ENCODE measurements at regions not wholly inside any gene's neighbourhood (a gene's known extent, or its start where the extent isn't known, plus 50 kb on each side); places are given as distances from the start of the nearest gene placed in this dataset.
"Not testable (repeated sequence)": the region's sequence is repeated elsewhere in the genome, so short reads cannot be mapped to it uniquely, and the experiment has no call there.

DNA sequence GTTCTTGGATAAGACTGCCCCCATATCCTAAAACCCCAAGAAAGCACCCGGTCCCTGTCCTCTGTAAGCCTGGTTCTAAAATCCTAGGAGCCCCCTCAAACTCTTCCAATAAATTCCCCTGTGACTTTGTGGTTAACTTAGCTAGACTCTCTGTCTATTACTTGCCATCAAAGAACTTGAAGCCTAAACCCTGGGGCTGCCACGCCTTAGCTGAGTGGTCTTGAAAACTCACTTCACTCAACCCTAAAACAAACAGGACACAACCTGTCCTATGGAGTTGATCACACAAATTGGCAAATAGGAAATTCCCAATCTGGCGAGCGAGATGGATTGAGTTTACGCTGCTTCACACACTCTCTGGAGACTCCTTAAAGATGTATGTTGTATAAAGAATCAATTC, 191.4 kb upstream of the SVIL start:
- H3K4me1 Mint-ChIP-seq: peaks cover 0 to 2% (median 0%) of the 10 kb centered on the region in 4 donors
- DNase-seq: no peak
- H3K36me3 Mint-ChIP-seq: peaks cover 0 to 2% (median 0%) of the 10 kb centered on the region in 3 donors
- H3K9me3 Mint-ChIP-seq: peaks cover 0 to 21% (median 2%) of the 10 kb centered on the region in 9 donors
- POLR2A ChIA-PET: no interaction called here
- ATAC-seq: no peak
- H3K27me3 Mint-ChIP-seq: peaks cover 3 to 13% (median 8%) of the 10 kb centered on the region in 5 donors
- no peak overlapping the region for H3K27ac Mint-ChIP-seq
- no peak overlapping the region for H3K4me3 Mint-ChIP-seq

DNA sequence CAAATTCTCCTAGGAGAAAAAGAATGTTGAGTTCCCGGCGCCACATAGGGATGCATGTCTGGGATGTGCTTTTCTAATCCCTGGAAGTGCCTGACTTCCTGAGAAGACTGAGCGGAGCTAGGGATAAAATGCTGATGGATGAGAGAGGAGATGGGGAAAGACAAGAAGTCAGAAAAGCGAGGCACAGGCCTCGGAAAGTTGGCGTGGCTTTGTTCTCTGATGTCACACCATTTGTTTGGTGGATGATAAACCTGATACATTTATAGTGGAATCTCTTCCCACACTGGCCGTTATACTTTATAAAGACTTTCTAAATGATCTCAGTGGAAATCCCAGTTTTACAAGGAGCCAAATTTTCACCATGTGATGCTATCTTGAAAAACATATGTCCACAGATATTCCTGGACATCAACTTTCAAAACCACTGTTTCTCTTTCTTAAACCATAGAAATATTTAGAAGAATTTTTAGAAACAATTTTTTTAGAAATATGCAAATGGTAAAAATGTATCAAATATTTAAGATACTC, 188.8 kb upstream of the SVIL start:
- H3K4me1 Mint-ChIP-seq: peaks cover 0 to 2% (median 0%) of the 10 kb centered on the region in 4 donors
- peaks cover 0 to 3% (median 0%) of the 10 kb centered on the region in 9 donors for H3K9me3 Mint-ChIP-seq
- no peak overlapping the region for H3K4me3 Mint-ChIP-seq
- ATAC-seq: no peak
- POLR2A ChIA-PET: no interaction called here
- H3K36me3 Mint-ChIP-seq: no peaks in the 10 kb centered on the region
- no peak overlapping the region for H3K27ac Mint-ChIP-seq
- no peak for DNase-seq
- peaks cover 4 to 14% (median 8%) of the 10 kb centered on the region in 5 donors for H3K27me3 Mint-ChIP-seq

DNA sequence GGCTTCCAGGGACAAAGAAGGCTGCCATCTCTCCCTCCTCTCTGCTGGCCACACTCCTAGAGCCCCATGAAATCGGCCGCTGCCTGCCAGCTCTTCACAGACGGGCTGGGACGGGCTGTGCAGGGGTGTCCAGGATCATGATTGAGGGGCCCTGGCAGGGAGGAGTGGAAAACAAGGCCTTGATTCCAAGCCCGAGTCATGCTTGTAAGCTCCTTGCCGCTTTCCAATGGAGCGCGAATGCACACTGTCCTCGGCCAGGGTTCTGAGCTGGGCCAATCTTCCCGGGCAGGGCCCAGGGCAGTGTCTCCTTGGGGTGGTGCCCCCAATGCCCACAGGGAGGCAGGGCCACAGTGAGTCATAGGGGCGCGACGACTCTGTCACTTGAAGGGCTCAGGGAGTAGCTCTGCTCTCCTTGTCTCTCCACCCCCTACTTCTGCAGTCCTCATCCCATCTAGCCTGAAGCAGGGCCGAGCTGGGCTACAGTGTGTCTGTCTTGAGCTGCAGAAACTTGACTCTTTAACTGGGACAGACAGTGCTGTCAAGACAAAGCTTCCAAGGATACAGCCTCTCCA, 186.2 kb upstream of the SVIL start:
- H3K36me3 Mint-ChIP-seq: no peaks in the 10 kb centered on the region
- H3K27me3 Mint-ChIP-seq: peaks cover 10 to 29% (median 13%) of the 10 kb centered on the region in 5 donors
- H3K9me3 Mint-ChIP-seq: peaks cover 0 to 2% (median 0%) of the 10 kb centered on the region in 9 donors
- H3K4me1 Mint-ChIP-seq: peaks cover 0 to 2% (median 0%) of the 10 kb centered on the region in 4 donors
- H3K27ac Mint-ChIP-seq: no peak overlapping the region
- H3K4me3 Mint-ChIP-seq: no peak overlapping the region
- POLR2A ChIA-PET: no interaction called here
- DNase-seq (no peak), ATAC-seq (no peak)

DNA sequence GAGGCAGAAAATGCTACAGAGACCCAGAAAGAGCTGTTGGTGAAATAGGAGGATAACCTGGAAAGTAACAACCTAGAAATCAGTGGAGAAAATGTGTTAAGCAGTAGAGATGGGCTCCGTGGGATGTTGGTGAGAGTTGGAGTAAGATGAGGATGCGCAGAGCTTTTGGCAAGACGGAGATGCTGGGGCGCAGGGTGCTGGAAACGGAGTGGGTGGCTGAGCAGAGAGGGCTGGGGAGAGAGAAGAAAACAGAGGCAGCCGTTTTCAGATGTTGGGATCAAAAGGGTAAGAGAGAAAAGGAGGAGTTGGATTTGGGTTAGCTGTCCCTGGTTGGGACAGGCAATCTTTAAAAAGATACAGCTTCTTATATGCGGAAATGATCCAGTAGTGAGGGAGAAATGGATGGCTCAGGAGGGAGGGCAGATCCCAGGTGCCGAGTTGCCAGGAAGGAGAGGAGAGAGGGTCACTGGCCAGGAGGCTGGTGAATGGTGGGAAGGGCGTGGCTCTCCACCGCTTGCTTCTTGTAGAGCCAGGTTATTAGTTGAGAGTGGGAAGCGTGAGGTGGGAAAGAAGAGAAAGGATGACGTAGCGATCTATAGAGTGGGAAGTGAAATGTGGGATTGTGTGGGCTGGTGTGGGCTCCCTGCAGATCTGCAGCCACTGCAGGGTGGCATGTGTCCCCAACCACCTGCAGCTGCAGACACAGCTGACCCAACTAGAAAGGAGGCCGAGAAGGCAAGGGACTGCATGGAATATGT, 182.2 kb upstream of the SVIL start:
- Mint-ChIP-seq H3K4me1 (peaks cover 0 to 6% (median 5%) of the 10 kb centered on the region in 4 donors), H3K27me3 (peaks cover 11 to 24% (median 15%) of the 10 kb centered on the region in 5 donors), H3K36me3 (no peaks in the 10 kb centered on the region), H3K27ac (peak overlapping the region in 1 of 10 donors; percentile 5), H3K9me3 (peaks cover 0 to 1% (median 0%) of the 10 kb centered on the region in 9 donors), H3K4me3 (no peak overlapping the region)
- DNase-seq (no peak), ATAC-seq (no peak)
- POLR2A ChIA-PET: no interaction called here

DNA sequence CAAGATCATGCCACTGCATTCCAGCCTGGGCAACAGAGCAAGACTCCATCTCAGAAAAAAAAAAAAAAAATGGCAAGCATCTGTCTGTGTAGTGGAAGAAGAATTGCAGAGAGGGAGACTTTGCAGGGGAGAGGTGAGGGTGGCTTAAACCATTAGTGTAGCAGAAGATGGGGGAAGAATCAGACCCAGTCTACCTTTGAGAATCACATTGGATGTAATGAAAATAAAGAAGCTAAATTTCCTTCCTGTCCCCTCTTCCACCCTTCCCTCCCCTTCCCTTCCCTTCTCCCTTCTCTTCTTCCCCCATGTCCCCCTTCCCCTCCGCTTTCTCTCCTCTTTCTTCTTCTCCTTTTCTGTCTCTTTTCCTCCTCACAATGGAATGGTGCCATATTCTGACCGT, 180.8 kb upstream of the SVIL start:
- POLR2A ChIA-PET: no interaction called here
- ATAC-seq: no peak
- Mint-ChIP-seq H3K36me3 (no peaks in the 10 kb centered on the region), H3K27me3 (peaks cover 11 to 16% (median 12%) of the 10 kb centered on the region in 5 donors), H3K9me3 (peaks cover 0 to 1% (median 0%) of the 10 kb centered on the region in 9 donors), H3K4me1 (peaks cover 0 to 10% (median 6%) of the 10 kb centered on the region in 4 donors), H3K4me3 (no peak overlapping the region), H3K27ac (no peak overlapping the region)
- no peak for DNase-seq

DNA sequence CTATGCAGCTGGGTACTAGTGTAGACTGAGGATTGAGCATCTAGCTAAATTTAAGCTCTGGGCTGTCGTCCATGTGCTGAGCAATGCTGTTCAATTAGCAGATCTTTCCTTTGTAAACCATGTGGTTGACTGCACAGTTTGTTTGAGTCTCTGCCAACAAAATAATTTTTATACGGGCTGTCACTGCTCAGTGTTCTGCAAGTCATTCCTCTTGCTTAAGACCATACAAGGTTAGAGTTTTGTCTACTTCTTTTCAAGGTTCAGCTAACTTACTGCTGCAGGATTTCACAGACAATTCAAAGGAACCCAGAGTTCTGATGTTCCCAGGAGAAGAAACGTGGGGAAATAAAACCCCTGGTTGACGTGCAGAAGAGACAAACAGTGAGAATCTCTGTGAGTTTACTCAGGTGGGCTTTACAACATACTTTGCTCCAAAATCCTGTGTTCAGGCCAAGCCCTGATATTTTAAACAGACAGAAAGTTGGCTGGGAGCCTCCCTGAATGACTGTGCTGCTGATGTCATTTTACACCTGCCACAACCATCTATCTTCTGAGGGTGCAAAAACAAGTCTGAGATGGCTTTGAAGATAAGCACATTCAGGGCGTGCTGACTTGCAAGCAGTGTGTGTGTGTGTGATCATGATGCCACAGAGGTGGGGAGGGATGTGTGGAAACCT, 177.1 kb upstream of the SVIL start:
- ATAC-seq: peak; percentile 30 to 62
- no peak overlapping the region for H3K4me3 Mint-ChIP-seq

DNA sequence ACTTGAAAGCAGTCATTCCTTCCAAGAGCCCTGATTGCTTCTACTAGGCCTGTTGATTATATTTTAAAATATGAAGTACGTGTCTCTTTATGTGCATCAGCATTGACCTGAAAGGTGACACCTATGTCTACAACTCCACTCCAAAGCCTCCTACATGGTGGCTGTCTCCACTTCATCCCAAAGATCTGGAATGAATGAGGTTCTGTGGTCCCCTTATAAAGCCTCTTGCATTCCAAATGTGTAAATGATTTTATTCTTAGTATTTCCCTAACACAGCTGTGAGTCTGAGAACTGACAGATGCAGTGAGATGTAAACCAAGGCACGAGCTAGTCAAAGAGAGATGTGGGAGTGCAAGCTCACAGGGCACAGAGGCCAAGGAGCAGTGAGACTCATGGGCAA, 176.0 kb upstream of the SVIL start:
- peaks cover 0 to 13% (median 6%) of the 10 kb centered on the region in 4 donors for H3K4me1 Mint-ChIP-seq
- H3K9me3 Mint-ChIP-seq: peaks cover 0 to 1% (median 0%) of the 10 kb centered on the region in 9 donors
- H3K27ac Mint-ChIP-seq: peak overlapping the region in 2 of 10 donors; percentile 4 to 35
- DNase-seq (no peak), ATAC-seq (no peak)
- no peak overlapping the region for H3K4me3 Mint-ChIP-seq
- H3K36me3 Mint-ChIP-seq: no peaks in the 10 kb centered on the region
- peaks cover 4 to 16% (median 12%) of the 10 kb centered on the region in 5 donors for H3K27me3 Mint-ChIP-seq
- POLR2A ChIA-PET: no interaction called here

More for the DNA sequence above, 177.1 kb upstream of the SVIL start:
- Mint-ChIP-seq H3K27ac (no peak overlapping the region), H3K4me1 (peaks cover 0 to 13% (median 6%) of the 10 kb centered on the region in 4 donors), H3K36me3 (no peaks in the 10 kb centered on the region), H3K9me3 (peaks cover 0 to 1% (median 0%) of the 10 kb centered on the region in 9 donors), H3K27me3 (peaks cover 7 to 17% (median 12%) of the 10 kb centered on the region in 5 donors)
- peak in 3 of 10 donors; percentile 8 to 14 (median 9) for DNase-seq
- POLR2A ChIA-PET: no interaction called here

DNA sequence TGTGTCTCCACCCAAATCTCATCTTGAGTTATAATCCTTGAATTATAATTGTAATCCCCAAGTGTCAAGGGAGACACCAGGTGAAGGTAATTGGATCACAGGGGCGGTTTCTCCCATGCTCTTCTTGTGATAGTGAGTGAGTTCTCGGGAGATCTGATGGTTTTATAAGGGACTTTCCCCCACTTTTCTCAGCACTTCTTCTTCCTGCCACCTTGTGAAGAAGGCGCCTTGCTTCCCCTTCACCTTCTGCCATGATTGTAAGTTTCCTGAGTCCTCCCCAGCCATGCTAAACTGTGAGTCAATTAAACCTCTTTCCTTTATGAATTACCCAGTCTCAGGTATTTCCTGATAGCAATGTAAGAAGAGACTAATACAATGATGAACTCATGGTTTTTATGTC, 175.5 kb upstream of the SVIL start:
- POLR2A ChIA-PET, H3K4me3 Mint-ChIP-seq, H3K9me3 Mint-ChIP-seq, ATAC-seq, DNase-seq, H3K36me3 Mint-ChIP-seq: not testable (repeated sequence)
- peaks cover 0 to 13% (median 6%) of the 10 kb centered on the region in 4 donors for H3K4me1 Mint-ChIP-seq
- H3K27ac Mint-ChIP-seq: peak overlapping the region in 3 of 10 donors; percentile 10 to 67 (median 35)
- H3K27me3 Mint-ChIP-seq: peaks cover 4 to 21% (median 11%) of the 10 kb centered on the region in 5 donors

DNA sequence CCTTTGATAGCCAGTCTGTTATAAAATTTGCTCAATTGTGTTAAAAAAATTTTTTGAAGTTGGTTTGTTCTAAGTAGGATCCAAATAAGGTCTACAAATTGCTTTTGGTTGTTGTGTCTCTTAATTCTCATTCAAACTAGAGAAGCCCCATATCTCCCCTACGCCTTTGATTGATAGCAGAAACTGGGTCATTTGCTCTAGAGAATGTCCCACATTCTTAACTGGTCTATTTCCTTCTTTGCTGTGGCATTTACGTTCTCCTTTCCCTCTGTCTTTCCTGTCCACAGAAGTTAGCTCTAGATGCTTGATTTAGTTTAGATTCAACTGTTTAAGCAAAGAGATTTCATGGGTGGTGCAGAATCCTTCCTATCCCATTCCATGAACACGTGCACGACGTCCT, 174.6 kb upstream of the SVIL start:
- Mint-ChIP-seq H3K9me3 (peaks cover 0 to 3% (median 0%) of the 10 kb centered on the region in 9 donors), H3K27ac (no peak overlapping the region), H3K36me3 (peaks cover 0 to 5% (median 0%) of the 10 kb centered on the region in 3 donors), H3K4me1 (peaks cover 0 to 13% (median 5%) of the 10 kb centered on the region in 4 donors), H3K4me3 (no peak overlapping the region), H3K27me3 (peaks cover 2 to 18% (median 11%) of the 10 kb centered on the region in 5 donors)
- DNase-seq (no peak), ATAC-seq (no peak)
- POLR2A ChIA-PET: no interaction called here

DNA sequence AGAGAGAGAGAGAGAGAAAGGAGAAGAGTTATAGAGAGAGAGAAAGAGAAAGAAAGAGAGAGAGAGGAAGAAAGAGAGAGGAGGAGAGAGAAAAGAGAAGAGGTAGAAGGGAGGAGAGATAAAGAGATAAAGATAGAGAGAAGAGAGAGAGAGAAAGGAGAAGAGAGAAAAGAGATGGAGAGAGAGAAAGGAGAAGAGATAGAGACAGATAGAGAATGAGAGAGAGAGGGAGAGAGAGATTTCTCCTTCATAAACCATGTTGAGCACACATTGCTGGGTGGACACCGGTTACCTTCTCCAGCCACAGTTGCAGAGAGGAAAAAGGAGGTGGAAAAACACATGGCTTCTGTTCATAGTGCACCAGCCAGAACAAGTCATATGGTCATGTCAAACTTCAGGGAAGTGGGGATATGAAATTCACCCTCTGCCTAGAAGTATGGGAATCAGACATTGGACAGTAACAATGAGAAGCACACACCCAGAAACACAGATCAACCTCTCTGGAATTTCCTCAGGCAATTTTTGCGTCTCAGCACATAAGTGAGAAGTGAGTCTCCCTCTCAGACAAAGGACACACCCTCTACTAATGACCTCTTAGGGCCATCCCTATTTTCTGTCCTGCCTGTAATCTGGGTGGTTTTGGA, 172.5 kb upstream of the SVIL start:
- Mint-ChIP-seq H3K36me3 (peaks cover 0 to 5% (median 0%) of the 10 kb centered on the region in 3 donors), H3K4me3 (no peak overlapping the region), H3K27ac (no peak overlapping the region), H3K27me3 (peaks cover 2 to 22% (median 7%) of the 10 kb centered on the region in 5 donors), H3K4me1 (peaks cover 0 to 11% (median 5%) of the 10 kb centered on the region in 4 donors), H3K9me3 (peaks cover 0 to 4% (median 0%) of the 10 kb centered on the region in 9 donors)
- POLR2A ChIA-PET: no interaction called here
- no peak for DNase-seq
- ATAC-seq: no peak

DNA sequence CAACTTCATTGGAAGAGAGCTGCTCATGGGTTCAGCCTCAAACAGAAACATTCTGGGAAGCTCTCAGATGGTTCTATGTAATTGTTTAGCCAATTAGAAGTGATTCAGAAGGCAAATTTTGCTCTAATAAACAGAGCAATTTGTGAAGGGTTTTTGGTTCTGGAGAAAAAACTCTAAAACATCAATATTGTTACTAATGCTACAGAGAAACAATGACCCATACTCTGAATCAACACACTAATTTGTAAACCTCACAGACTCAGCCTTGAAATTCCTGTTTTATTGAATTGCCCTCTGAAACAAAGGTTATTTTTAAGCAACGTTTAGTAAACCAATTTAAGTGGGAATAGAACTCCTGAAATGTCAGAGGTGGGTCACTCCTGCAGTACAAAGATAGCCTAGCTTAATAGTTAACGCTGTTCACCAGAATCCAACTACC, 171.6 kb upstream of the SVIL start:
- H3K4me1 Mint-ChIP-seq: peaks cover 0 to 4% (median 2%) of the 10 kb centered on the region in 4 donors
- POLR2A ChIA-PET: no interaction called here

DNA sequence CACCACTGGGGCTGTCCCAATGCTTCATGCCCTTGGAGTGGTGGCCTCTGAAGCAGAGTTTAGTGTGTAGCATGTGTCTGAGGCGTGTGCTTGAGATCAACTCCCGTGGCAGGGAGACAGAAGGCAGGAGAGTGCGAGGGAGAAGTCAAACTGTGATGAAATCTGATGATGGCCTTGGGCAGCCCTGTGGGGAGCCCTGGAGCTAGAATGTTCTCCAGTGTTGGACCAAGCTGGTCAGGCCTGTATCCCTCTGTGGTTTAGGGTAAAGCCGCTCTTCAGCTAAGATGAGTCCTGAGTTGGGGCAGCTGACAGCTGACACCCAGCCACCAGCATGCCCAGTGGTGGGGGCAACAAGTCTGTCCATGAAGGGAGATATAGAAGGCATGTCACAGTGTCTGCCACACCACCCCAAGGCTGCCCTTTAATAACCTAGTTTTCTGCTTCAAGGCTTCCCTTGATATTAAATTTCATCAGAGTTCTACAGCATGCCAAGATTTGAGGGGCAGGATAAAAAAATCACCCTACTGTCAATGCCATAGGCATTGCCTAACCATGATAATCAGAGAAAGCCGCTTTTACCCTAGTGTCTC, 170.5 kb upstream of the SVIL start:
- peaks cover 0 to 5% (median 0%) of the 10 kb centered on the region in 3 donors for H3K36me3 Mint-ChIP-seq
- POLR2A ChIA-PET: no interaction called here
- H3K9me3 Mint-ChIP-seq: peaks cover 0 to 6% (median 0%) of the 10 kb centered on the region in 9 donors

More for the DNA sequence above, 171.6 kb upstream of the SVIL start:
- H3K27ac Mint-ChIP-seq: no peak overlapping the region
- peaks cover 0 to 5% (median 0%) of the 10 kb centered on the region in 3 donors for H3K36me3 Mint-ChIP-seq
- no peak for DNase-seq
- no peak for ATAC-seq
- no peak overlapping the region for H3K4me3 Mint-ChIP-seq
- peaks cover 2 to 22% (median 7%) of the 10 kb centered on the region in 5 donors for H3K27me3 Mint-ChIP-seq
- peaks cover 0 to 4% (median 0%) of the 10 kb centered on the region in 9 donors for H3K9me3 Mint-ChIP-seq

More for the DNA sequence above, 170.5 kb upstream of the SVIL start:
- Mint-ChIP-seq H3K27ac (no peak overlapping the region), H3K27me3 (peaks cover 2 to 18% (median 7%) of the 10 kb centered on the region in 5 donors), H3K4me3 (no peak overlapping the region), H3K4me1 (peaks cover 0 to 2% (median 1%) of the 10 kb centered on the region in 4 donors)
- DNase-seq: no peak
- no peak for ATAC-seq
